SU-DHL-6 (cell line): ENCODE measurements at regions not wholly inside any gene's neighbourhood (a gene's known extent, or its start where the extent isn't known, plus 50 kb on each side); places are given as distances from the start of the nearest gene placed in this dataset.

ENCODE experiments used
- H2AFZ ChIP-seq: fragments of 200-600 bp; sonication (generic); 2 replicates; pipeline ENCODE4 v1.6.1; 2014; ENCODE audit warnings: low read depth, mild to moderate bottlenecking, moderate library complexity, mixed read lengths, antibody characterized with exemption, low read length; ENCODE audit not compliant: severe bottlenecking
- H3F3A ChIP-seq: fragments of 200-600 bp; shearing (Covaris generic); 2 replicates; pipeline ENCODE4 v1.6.0; 2016; ENCODE audit warnings: antibody characterized with exemption, mild to moderate bottlenecking; ENCODE audit not compliant: insufficient read depth
- H3K27ac ChIP-seq: fragments of 200-600 bp; sonication (generic); 2 replicates; pipeline ENCODE4 v1.5.1; 2016; ENCODE audit warnings: low read depth, mild to moderate bottlenecking, low read length, moderate library complexity, mixed read lengths
- H3K27me3 ChIP-seq: fragments of 200-600 bp; sonication (generic), shearing (Covaris generic); 2 replicates; pipeline ENCODE4 v1.6.0; 2014; ENCODE audit warnings: mild to moderate bottlenecking, low read length
- H3K36me3 ChIP-seq: fragments of 200-600 bp; sonication (generic); 2 replicates; pipeline ENCODE4 v1.6.1; 2014; ENCODE audit warnings: mild to moderate bottlenecking, low read length, mixed read lengths
- H3K4me2 ChIP-seq: fragments of 300-600, 200-600 bp; shearing (Covaris generic), sonication (generic); 2 replicates; pipeline ENCODE4 v1.6.0; 2014; ENCODE audit warnings: low read length, low read depth, mild to moderate bottlenecking; ENCODE audit not compliant: poor library complexity, severe bottlenecking
- H3K4me3 ChIP-seq: fragments of 200-600 bp; sonication (generic); 2 replicates; pipeline ENCODE4 v1.5.1; 2014; ENCODE audit warnings: antibody characterized with exemption, low read length, mild to moderate bottlenecking, mixed read lengths; ENCODE audit not compliant: insufficient read depth, poor library complexity, severe bottlenecking
- H3K79me2 ChIP-seq: fragments of 200-600 bp; sonication (generic); 2 replicates; pipeline ENCODE4 v1.6.1; 2014; ENCODE audit warnings: mild to moderate bottlenecking, low read length, moderate library complexity; ENCODE audit not compliant: insufficient read depth
- H3K9ac ChIP-seq: fragments of 200-600 bp; sonication (generic); 2 replicates; pipeline ENCODE4 v1.7.0; 2014; ENCODE audit warnings: mild to moderate bottlenecking, low read length
- H3K9me2 ChIP-seq: fragments of 200-600 bp; sonication (generic); replicated peaks from 2 replicates; pipeline ENCODE4 v1.6.1; 2014; ENCODE audit warnings: low read length; ENCODE audit not compliant: insufficient read depth
- H3K9me3 ChIP-seq: fragments of 200-600 bp; sonication (generic); 2 replicates; pipeline ENCODE4 v1.6.1; 2014; ENCODE audit warnings: low read length, mixed read lengths; ENCODE audit not compliant: insufficient read depth
- H4K20me1 ChIP-seq: fragments of 200-600 bp; sonication (generic); 2 replicates; pipeline ENCODE4 v1.6.1; 2014; ENCODE audit warnings: low read depth, mild to moderate bottlenecking, antibody characterized with exemption, low read length, moderate library complexity, mixed read lengths
- EZH2phosphoT487 ChIP-seq: fragments of 200-600 bp; sonication (generic), shearing (Covaris generic); conservative IDR thresholded peaks from 2 replicates; pipeline ENCODE4 v1.6.1; 2018; ENCODE audit warnings: mild to moderate bottlenecking, antibody characterized with exemption, low read length, moderate library complexity, mixed read lengths
- TF ChIP-seq, protein P1 (sequence below): fragments of 200-600 bp; sonication (generic); IDR thresholded peaks from one replicate; pipeline ENCODE4 v1.5.1; 2017; ENCODE audit warnings: antibody characterized with exemption, mild to moderate bottlenecking, low read length, moderate library complexity; ENCODE audit not compliant: insufficient read depth, poor library complexity, severe bottlenecking

GRCh38 chr3:193828477-193828876 lies 235.5 kb downstream of the OPA1 start:
- Histone ChIP-seq H3K4me3 (no peak overlapping the region), H3K27me3 (no peaks in the 10 kb centered on the region), H3K79me2 (no peaks in the 10 kb centered on the region), H3K9me3 (no peaks in the 10 kb centered on the region), H3K4me2 (no peak overlapping the region), H3K27ac (no peak overlapping the region), H3K9ac (no peak overlapping the region), H4K20me1 (no peaks in the 10 kb centered on the region), H3K9me2 (no peaks in the 10 kb centered on the region), H2AFZ (no peak overlapping the region), H3F3A (no peaks in the 10 kb centered on the region), H3K36me3 (no peaks in the 10 kb centered on the region)
- no peak for TF ChIP-seq EZH2phosphoT487
- TF ChIP-seq, protein P1, sequence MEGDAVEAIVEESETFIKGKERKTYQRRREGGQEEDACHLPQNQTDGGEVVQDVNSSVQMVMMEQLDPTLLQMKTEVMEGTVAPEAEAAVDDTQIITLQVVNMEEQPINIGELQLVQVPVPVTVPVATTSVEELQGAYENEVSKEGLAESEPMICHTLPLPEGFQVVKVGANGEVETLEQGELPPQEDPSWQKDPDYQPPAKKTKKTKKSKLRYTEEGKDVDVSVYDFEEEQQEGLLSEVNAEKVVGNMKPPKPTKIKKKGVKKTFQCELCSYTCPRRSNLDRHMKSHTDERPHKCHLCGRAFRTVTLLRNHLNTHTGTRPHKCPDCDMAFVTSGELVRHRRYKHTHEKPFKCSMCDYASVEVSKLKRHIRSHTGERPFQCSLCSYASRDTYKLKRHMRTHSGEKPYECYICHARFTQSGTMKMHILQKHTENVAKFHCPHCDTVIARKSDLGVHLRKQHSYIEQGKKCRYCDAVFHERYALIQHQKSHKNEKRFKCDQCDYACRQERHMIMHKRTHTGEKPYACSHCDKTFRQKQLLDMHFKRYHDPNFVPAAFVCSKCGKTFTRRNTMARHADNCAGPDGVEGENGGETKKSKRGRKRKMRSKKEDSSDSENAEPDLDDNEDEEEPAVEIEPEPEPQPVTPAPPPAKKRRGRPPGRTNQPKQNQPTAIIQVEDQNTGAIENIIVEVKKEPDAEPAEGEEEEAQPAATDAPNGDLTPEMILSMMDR = no peak

GRCh38 chr3:193829781-193830180 lies 236.8 kb downstream of the OPA1 start:
- H3K4me2 ChIP-seq = no peak overlapping the region
- no peaks in the 10 kb centered on the region for H4K20me1 ChIP-seq

GRCh38 chr3:193830791-193831191 lies 237.8 kb downstream of the OPA1 start:
- H3F3A ChIP-seq = no peaks in the 10 kb centered on the region
- H3K27me3 ChIP-seq = no peaks in the 10 kb centered on the region
- TF ChIP-seq, protein P1 = no peak
- TF ChIP-seq EZH2phosphoT487 = no peak
- no peak overlapping the region for H3K27ac ChIP-seq
- H3K9ac ChIP-seq = no peak overlapping the region
- no peaks in the 10 kb centered on the region for H3K9me3 ChIP-seq
- H3K9me2 ChIP-seq = no peaks in the 10 kb centered on the region
- H4K20me1 ChIP-seq = no peaks in the 10 kb centered on the region
- H3K36me3 ChIP-seq = no peaks in the 10 kb centered on the region
- no peak overlapping the region for H3K4me2 ChIP-seq
- no peak overlapping the region for H3K4me3 ChIP-seq
- H3K79me2 ChIP-seq = no peaks in the 10 kb centered on the region
- no peak overlapping the region for H2AFZ ChIP-seq

More at GRCh38 chr3:193829781-193830180, 236.8 kb downstream of the OPA1 start:
- Histone ChIP-seq H3F3A (no peaks in the 10 kb centered on the region), H3K27me3 (no peaks in the 10 kb centered on the region), H3K9me2 (no peaks in the 10 kb centered on the region), H3K9me3 (no peaks in the 10 kb centered on the region), H3K36me3 (no peaks in the 10 kb centered on the region), H3K9ac (no peak overlapping the region), H3K79me2 (no peaks in the 10 kb centered on the region), H3K27ac (no peak overlapping the region), H2AFZ (no peak overlapping the region), H3K4me3 (no peak overlapping the region)
- TF ChIP-seq, protein P1 = no peak
- no peak for TF ChIP-seq EZH2phosphoT487
